ENCODE measurements at regions not wholly inside any gene's neighbourhood (a gene's known extent, or its start where the extent isn't known, plus 50 kb on each side); places are given as distances from the start of the nearest gene placed in this dataset.

DNA sequence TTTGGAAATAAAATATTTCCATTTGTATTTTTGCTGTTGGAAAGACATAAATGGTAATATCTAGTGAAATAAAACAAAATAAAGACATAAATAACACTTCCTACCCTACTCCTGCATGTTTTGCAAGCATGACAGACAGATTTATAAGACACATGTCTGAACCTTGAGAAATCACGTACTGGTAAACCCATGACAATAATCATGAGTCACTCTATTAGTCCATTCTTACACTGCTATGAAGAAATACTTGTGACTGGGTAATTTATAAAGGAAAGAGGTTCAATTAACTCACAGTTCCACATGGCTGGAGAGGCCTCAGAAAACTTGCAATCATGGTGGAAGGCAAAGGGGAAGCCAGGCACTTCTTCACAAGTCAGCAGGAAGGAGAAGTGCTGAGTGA, 942.2 kb downstream of the REEP3 start:
- DNase-seq = no peak

DNA sequence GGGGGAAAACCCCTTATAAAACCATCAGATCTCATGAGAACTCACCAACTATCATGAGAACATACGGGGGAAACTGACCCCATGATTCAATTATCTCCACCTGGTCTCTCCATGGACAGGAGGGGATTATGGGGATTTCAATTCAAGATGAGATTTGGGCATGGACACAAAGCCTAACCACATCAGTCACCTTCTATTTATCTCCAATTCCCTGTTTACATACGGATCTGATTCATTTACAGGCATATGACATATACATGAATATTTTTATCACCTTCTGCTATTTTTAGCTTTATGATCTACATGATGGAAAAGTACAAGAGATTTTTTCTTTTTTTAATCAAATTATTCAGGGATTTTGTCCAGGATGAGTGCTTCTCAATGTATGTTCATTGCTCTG, 944.5 kb downstream of the REEP3 start:
- DNase-seq = no peak

DNA sequence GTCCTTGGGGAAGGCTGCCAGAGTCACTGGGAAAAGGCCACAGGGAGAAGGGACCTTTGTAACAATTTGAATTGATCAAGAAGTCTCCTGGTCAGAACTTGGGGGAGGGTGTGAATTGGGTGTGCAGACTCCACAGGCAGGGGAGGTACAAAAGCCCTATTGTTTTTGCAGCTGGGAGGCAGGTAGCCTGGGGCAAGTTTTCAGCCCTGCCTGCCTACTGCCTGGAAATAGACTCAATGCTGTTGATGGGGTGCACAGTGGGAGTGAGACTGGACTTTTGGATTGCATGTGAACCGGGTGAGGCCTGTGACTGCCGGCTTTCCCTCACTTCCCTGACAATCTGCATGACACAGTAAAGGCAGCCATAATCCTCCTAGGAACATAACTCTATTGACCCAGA, 947.0 kb downstream of the REEP3 start:
- no peak for DNase-seq

GRCh38 chr10:64476506-64476905, 955.3 kb downstream of the REEP3 start:
- no peak for DNase-seq

DNA sequence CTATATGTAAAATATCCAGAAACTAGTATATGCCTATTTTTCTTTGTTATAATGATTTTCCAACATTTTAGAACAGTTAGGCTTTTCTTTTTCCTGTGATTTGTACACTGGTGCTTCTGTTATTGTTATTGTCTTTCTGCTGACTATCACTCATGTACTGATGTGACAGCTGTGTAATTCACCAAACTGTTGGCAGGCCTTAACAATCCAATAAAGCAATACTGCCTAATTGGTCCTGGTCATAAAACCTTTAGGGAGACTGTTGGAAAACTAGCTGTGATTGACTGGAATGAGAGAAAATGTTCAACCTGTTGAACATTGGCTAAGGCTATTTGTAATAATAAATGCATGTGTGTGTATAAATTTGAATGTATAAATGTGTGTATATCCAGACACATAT, 956.6 kb downstream of the REEP3 start:
- no peak for DNase-seq

- no peak for DNase-seq
Measured at GRCh38 chr10:64484811-64485330, 963.7 kb downstream of the REEP3 start.

DNA sequence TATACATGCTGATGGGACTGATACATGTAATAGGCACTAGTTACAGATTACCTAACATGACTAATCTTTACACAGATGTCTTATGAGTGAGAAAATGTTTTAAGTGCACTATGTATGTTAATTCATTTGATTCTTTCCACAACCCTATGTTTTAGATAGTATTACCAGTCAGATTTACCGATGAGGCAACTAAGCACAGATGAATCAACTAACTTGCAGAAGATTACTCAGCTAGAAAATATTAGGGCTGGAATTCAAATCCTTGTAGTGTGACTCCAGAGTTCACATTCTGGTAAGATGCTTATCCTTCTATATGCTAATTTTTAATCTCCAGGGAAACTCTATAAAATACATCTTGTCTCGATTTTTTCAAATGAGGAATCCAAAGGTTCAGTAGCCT, 964.9 kb downstream of the REEP3 start:
- DNase-seq = no peak

GRCh38 chr10:64486901-64487300, 965.7 kb downstream of the REEP3 start:
- DNase-seq = no peak

GRCh38 chr10:64494901-64495300, 973.7 kb downstream of the REEP3 start:
- DNase-seq = no peak

DNA sequence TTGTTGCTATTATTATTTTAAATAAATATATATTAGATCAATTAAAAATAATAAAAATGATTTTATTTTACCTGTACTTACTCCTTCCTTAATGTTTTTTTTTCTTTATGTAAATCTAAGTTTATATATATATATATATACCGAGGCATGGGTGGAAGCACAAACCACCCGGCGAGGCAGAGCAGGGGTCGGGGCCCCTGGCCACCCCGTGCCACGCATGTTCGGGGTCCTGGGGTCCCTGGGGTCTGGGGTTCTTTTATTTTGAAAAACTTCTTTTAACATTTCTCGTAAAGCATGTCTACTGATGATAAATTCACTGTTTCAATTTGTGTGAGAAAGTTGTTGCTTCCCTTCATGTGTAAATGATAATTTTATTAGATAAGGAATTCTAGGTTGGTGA, 976.1 kb downstream of the REEP3 start:
- DNase-seq = no peak

DNA sequence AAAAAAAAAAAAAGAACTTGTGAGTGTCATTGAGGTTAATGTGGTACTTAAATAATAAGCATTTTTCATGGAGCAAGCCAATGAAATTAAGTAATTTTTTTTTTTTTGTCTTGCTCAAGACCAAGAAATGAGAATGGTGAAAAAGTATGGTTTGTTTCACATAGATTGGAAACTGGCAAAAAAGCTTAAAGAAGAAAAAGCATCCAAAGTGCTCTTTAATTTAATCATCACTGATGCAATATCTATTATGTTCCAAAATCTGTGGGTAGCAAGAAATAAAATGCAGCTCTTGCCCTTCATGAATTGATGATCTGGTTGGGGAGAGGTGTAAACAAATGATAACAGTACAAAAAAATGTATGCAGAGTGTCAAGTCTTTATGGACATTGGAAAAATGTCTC, 980.6 kb downstream of the REEP3 start:
- no peak for DNase-seq

- DNase-seq = no peak
Measured at GRCh38 chr10:64502936-64503335, 981.7 kb downstream of the REEP3 start.

DNA sequence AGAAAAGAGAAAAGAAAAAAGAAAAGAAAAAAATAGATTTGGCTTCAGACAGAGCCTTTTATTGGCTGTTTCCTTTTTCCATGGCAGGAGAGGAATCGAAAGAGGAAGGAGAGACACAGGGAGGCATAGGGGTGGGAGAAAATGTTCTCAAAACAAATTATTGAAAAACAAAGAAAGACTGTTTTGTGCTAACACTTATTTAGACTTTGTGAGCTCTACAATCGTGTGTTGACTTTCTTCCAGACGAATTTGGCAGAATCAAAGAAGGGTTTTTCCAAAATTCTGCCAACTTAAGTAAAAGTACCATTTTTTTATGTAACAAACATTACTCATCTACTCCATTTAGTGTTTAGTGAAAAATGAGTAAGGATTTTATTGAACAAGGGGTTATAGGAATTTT, 982.2 kb downstream of the REEP3 start:
- DNase-seq = no peak

DNA sequence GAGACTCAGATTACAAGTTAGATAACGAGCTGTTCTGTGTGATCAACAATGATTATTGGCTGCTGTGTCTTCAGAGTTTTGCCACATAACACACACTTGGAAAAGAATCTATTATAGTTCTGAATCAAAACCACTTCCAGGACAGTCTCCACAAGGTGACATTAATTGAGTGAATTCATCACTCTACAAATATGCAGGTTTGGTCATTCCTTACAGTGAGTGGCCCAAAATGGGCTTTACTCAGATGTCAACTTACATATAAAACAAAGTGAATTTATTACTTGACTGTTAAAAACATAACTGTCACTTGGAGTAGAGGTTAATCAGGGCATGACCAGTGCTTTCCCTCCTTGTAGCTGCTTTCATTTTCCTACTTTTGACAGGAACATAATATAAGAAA, 984.3 kb downstream of the REEP3 start:
- no peak for DNase-seq

- no peak for DNase-seq
Measured at GRCh38 chr10:64506963-64507362, 985.8 kb downstream of the REEP3 start.

GRCh38 chr10:64507651-64508028, 986.4 kb downstream of the REEP3 start:
- DNase-seq = no peak

GRCh38 chr10:64508029-64508661, 986.9 kb downstream of the REEP3 start:
- no peak for DNase-seq

DNA sequence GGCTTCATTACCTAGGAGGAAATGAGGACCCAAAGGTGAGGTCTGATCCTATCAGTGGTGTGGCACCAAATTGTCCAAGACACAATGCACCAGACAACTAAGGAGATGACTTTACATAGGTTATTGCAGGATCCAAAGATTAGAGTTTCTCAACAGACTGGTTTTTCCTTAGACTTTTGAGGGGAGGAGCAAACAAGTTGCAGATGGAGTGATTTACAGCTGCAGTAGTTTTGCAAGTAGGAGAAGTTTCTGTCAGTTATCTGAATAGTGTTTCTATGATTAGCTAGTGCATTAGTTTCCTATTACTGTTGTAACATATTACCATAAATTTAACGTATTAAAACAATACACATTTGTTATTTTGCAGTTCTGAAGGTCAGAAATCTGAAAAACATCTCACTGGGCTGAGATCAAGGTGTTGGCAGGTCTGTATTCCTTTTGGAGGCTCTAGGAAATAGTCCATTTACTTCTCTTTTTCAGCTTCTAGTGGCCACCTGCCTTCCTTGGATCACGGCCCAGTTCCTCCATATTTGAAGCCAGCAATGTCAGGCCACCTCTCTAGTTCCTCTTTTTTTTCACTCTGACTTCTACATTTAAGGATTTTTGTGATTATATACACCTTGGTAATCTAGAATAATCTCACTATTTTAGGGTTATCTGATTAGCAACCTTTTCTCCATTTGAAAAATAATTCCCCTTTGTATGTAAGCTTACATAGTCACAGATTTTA, 994.9 kb downstream of the REEP3 start:
- DNase-seq = no peak

- DNase-seq = no peak
Measured at GRCh38 chr10:64518456-64518855, 997.3 kb downstream of the REEP3 start.

DNA sequence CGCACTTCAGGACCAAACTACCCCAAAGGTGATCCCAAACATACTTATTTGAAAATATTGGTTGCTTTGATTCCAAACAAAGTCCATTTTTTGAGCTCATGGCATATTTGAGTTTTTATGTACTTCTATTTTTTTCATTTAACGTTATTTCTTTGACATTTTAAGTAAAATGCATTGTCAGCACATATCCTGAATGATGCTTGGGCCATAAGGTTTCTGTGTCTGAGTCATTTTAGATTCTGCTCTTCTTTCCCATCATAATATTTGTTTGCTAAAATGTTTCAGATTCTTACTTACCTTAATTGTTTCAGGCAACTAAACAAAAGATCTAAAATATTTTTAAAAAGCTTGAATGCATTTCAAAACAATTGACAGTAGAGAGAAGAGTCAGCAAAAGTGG, 998.2 kb downstream of the REEP3 start:
- no peak for DNase-seq

DNA sequence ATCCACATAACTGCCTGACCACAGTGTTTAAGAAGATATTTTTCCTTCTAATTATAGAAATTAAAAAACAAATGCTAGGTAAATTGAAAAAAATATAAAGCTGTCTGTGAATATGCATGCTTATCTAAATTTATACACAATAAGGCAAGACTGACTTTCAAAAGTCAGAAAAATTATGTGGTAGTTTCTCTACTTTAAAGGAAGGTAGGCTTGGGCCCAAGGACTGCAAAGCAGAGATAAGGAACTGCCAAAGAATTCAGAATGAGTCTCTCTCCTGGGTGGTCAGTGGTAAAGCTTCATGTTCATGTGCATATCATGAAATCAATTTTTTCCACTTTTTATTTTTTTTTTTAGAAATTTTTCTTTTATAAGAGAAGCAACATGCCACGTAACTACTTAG, 998.6 kb downstream of the REEP3 start:
- DNase-seq = no peak

DNA sequence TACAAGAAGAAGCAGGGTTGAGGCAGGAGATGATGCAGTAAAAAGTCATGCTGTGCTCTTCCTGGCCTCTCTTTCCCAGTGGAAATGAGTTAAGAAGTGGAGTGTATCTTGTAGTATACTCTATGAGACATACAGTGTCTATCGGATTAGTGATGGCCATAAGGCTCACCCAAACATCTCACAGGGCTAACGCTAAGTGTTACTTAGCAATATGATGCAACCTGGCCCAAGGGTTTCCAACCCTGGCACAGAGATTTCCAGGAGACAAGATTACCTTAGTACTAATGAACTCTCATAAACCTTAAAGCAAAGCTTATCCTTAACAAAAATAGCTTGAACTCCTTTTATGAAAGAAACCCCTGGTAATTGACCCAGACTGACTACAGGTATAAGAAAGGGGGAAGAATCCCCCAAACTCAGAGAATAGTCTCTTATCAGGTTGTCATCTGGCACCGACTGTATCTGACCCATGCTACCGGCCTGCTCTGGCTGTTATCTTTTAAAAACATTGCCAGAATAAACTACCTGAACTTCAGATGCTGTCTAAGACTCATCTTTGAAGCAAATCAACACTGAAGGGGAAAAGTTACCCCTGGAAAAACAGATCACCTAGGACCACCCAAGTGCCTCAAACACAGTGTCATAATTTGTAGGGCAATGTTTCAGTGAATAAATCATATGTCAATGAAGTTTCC, 1002.0 kb downstream of the REEP3 start:
- no peak for DNase-seq

- no peak for DNase-seq
Measured at GRCh38 chr10:64528294-64529002, 1007.2 kb downstream of the REEP3 start.

DNA sequence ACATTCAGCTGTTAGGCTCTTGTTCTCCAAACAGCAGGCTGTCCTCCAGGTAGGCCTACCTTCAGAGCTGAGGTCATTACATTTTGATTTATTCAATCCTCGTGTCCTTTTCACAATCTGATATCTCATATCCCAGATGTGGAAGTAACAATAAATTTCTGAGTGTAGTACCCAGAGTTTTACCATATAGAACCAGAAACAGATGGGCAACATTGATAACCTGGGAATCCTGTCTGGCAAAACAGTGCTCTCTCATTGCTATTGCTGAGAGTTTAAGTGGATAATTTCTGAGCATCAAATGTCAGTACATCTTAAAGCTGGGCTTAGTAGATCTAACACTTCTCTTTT, 1007.8 kb downstream of the REEP3 start:
- no peak for DNase-seq
